AG04450 (cell line): ENCODE measurements at regions not wholly inside any gene's neighbourhood (a gene's known extent, or its start where the extent isn't known, plus 50 kb on each side); places are given as distances from the start of the nearest gene placed in this dataset.

Experiments used
- CTCF ChIA-PET: fragments of 300-600, 350-600 bp; formaldehyde crosslinking; extraction: SDS; loops from one replicate; lab custom pipeline; 2022; ENCODE audit warnings: antibody characterized with exemption, inconsistent platforms; lab: Charles Lee
- POLR2A ChIA-PET: fragments of 350-600 bp; formaldehyde crosslinking; extraction: SDS; loops from one replicate; lab custom pipeline; 2021; ENCODE audit warnings: antibody characterized with exemption, inconsistent platforms; lab: Yijun Ruan, JAX
- DNase-seq: peaks from one replicate; pipeline ENCODE4 v3.0.0-alpha.2; 2011; ENCODE audit warnings: low read depth, low spot score
- H3K27ac ChIP-seq: one replicate; pipeline ENCODE4 v1.5.1; 2012; ENCODE audit warnings: low read depth, low read length, control low read depth
- H3K27me3 ChIP-seq: one replicate; pipeline ENCODE4 v1.6.0; 2012; ENCODE audit warnings: low read length; ENCODE audit not compliant: control insufficient read depth, insufficient read depth
- H3K4me3 ChIP-seq: 2 replicates; pipeline ENCODE4 v1.5.1; 2011; ENCODE audit warnings: mild to moderate bottlenecking, low read depth, low read length, control low read depth
- H3K9me3 ChIP-seq: 2 replicates; pipeline ENCODE4 v1.5.1; 2012; ENCODE audit warnings: low read length; ENCODE audit not compliant: control insufficient read depth, insufficient read depth
- TF ChIP-seq, protein P1 (sequence below): IDR thresholded peaks from 2 replicates; pipeline ENCODE4 v1.5.1; 2011; ENCODE audit warnings: low read depth, low read length, control low read depth, inconsistent platforms

GRCh38 chr12:46460682-46461210, 88.2 kb upstream of the SLC38A2 start:
- no peak overlapping the region for H3K4me3 ChIP-seq
- no peak for DNase-seq
- ChIA-PET POLR2A (no interaction called here), CTCF (no interaction called here)
- H3K27me3 ChIP-seq = no peaks in the 10 kb centered on the region
- no peaks in the 10 kb centered on the region for H3K9me3 ChIP-seq
- TF ChIP-seq, protein P1, sequence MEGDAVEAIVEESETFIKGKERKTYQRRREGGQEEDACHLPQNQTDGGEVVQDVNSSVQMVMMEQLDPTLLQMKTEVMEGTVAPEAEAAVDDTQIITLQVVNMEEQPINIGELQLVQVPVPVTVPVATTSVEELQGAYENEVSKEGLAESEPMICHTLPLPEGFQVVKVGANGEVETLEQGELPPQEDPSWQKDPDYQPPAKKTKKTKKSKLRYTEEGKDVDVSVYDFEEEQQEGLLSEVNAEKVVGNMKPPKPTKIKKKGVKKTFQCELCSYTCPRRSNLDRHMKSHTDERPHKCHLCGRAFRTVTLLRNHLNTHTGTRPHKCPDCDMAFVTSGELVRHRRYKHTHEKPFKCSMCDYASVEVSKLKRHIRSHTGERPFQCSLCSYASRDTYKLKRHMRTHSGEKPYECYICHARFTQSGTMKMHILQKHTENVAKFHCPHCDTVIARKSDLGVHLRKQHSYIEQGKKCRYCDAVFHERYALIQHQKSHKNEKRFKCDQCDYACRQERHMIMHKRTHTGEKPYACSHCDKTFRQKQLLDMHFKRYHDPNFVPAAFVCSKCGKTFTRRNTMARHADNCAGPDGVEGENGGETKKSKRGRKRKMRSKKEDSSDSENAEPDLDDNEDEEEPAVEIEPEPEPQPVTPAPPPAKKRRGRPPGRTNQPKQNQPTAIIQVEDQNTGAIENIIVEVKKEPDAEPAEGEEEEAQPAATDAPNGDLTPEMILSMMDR = no peak
- no peak overlapping the region for H3K27ac ChIP-seq

- Histone ChIP-seq H3K4me3 (no peak overlapping the region), H3K9me3 (no peaks in the 10 kb centered on the region), H3K27me3 (no peaks in the 10 kb centered on the region), H3K27ac (no peak overlapping the region)
- CTCF ChIA-PET = no interaction called here
- TF ChIP-seq, protein P1 = no peak
- POLR2A ChIA-PET = interaction anchor here (0.6 kb wide), 1 partner anchor 64 kb away, joined by 3 read pairs; no protein-coding TSS in a partner anchor
- no peak for DNase-seq
Measured at GRCh38 chr12:46459861-46460545, 87.4 kb upstream of the SLC38A2 start.

DNA sequence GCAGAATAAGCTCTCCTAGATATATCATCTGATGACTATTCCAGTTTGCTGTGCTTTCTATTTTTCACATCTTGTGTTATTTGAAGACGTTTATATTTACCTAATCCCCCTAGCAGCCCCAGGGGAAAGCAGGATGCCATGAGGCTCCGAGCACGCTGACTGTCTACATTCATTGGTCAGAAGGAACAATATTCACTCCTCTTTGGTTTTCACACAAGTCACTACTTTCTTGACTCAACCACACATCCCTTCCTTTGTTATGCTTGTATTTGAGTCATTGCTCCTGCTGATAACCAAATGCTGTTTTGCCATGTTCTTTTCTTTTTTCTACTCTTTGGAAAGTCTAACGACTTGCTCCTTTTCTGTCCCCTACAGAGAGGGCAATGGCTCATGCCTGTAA, 86.5 kb upstream of the SLC38A2 start:
- no peaks in the 10 kb centered on the region for H3K9me3 ChIP-seq
- DNase-seq = peak; percentile 55
- ChIA-PET POLR2A (interaction anchor here (0.6 kb wide), 1 partner anchor 27 kb away, joined by 3 read pairs; no protein-coding TSS in a partner anchor), CTCF (no interaction called here)
- H3K27me3 ChIP-seq = no peaks in the 10 kb centered on the region
- TF ChIP-seq, protein P1 = no peak
- peak overlapping the region; percentile 59 for H3K27ac ChIP-seq
- no peak overlapping the region for H3K4me3 ChIP-seq

GRCh38 chr12:46458500-46459102, 86.0 kb upstream of the SLC38A2 start:
- no peak for DNase-seq
- Histone ChIP-seq H3K27me3 (no peaks in the 10 kb centered on the region), H3K4me3 (no peak overlapping the region), H3K27ac (no peak overlapping the region), H3K9me3 (no peaks in the 10 kb centered on the region)
- TF ChIP-seq, protein P1 = no peak
- POLR2A ChIA-PET = interaction anchor here (0.6 kb wide), 1 partner anchor 27 kb away, joined by 3 read pairs; no protein-coding TSS in a partner anchor
- CTCF ChIA-PET = no interaction called here

GRCh38 chr12:46457958-46458357, 85.4 kb upstream of the SLC38A2 start:
- DNase-seq = no peak
- Histone ChIP-seq H3K27ac (no peak overlapping the region), H3K4me3 (no peak overlapping the region), H3K27me3 (no peaks in the 10 kb centered on the region), H3K9me3 (no peaks in the 10 kb centered on the region)
- CTCF ChIA-PET = no interaction called here
- TF ChIP-seq, protein P1 = no peak
- POLR2A ChIA-PET = no interaction called here
